GM12874 (cell line): ENCODE measurements at regions not wholly inside any gene's neighbourhood (a gene's known extent, or its start where the extent isn't known, plus 50 kb on each side); places are given as distances from the start of the nearest gene placed in this dataset.

Experiments
- CTCF ChIP-seq: IDR thresholded peaks from 2 replicates; pipeline ENCODE4 v1.5.1; 2011; ENCODE audit warnings: low read depth, mild to moderate bottlenecking, control low read depth, low read length, moderate library complexity; ENCODE audit not compliant: insufficient read depth

GRCh38 chr5:164027738-164028137 is 522.3 kb downstream of the MAT2B start:
- no peak for TF ChIP-seq CTCF

GRCh38 chr5:164038128-164038783 is 532.8 kb downstream of the MAT2B start:
- no peak for TF ChIP-seq CTCF

GRCh38 chr5:164041105-164041504 is 535.7 kb downstream of the MAT2B start:
- no peak for TF ChIP-seq CTCF

- no peak for TF ChIP-seq CTCF
Measured at GRCh38 chr5:164048359-164048926, 543.0 kb downstream of the MAT2B start.

- TF ChIP-seq CTCF = no peak
Measured at GRCh38 chr5:164051745-164052144, 546.3 kb downstream of the MAT2B start.

- TF ChIP-seq CTCF = no peak
Measured at GRCh38 chr5:164052536-164053093, 547.2 kb downstream of the MAT2B start.

- TF ChIP-seq CTCF = no peak
Measured at GRCh38 chr5:164053123-164053522, 547.7 kb downstream of the MAT2B start.
